IMR-90 (cell line): ENCODE measurements at regions not wholly inside any gene's neighbourhood (a gene's known extent, or its start where the extent isn't known, plus 50 kb on each side); places are given as distances from the start of the nearest gene placed in this dataset.

Experiments used
- ATAC-seq: fragments of 200-7000 bp; cut with Tn5 transposase; 2 replicates; pipeline ENCODE4 v1.9.1; 2020; ENCODE audit warnings: low read depth, mild to moderate bottlenecking, moderate library complexity
- BruUV-seq: library from RNA; stranded (reverse); fragments of 400-500 nt; replicated peaks from 2 replicates; lab custom pipeline; 2021; lab: Mats Ljungman, UMichigan
- CTCF ChIA-PET: fragments of 300-600 bp; formaldehyde crosslinking; extraction: SDS; loops from one replicate; lab custom pipeline; 2021; ENCODE audit warnings: antibody characterized with exemption; lab: Yijun Ruan, JAX
- POLR2A ChIA-PET: fragments of 300-600 bp; sonication (Branson Sonifier 250); formaldehyde crosslinking; loops from one replicate; lab custom pipeline; 2022; ENCODE audit warnings: antibody characterized with exemption; ENCODE audit not compliant: unreplicated experiment; lab: Charles Lee
- DNase-seq: peaks from one replicate; pipeline ENCODE4 v3.0.0; 2013
- H2AFZ ChIP-seq: replicated peaks from 2 replicates; pipeline ENCODE3; 2013; ENCODE audit warnings: low read length, mild to moderate bottlenecking; ENCODE audit not compliant: poor library complexity
- H2AK5ac ChIP-seq: 2 replicates; pipeline ENCODE4 v1.6.1; 2013; ENCODE audit warnings: low read depth, low read length, inconsistent platforms
- H2AK9ac ChIP-seq: replicated peaks from 2 replicates; pipeline ENCODE3; 2013; ENCODE audit warnings: mild to moderate bottlenecking, low read depth, low read length, moderate library complexity; ENCODE audit not compliant: poor library complexity
- H2BK120ac ChIP-seq: 2 replicates; pipeline ENCODE4 v1.6.1; 2013; ENCODE audit warnings: low read depth, low read length, inconsistent platforms
- H2BK15ac ChIP-seq: 3 replicates; pipeline ENCODE4 v1.6.1; 2013; ENCODE audit warnings: low read depth, low read length, inconsistent platforms
- H2BK20ac ChIP-seq: 2 replicates; pipeline ENCODE4 v1.6.1; 2013; ENCODE audit warnings: low read depth, mild to moderate bottlenecking, inconsistent platforms, low read length, moderate library complexity
- H2BK5ac ChIP-seq: 2 replicates; pipeline ENCODE4 v1.6.1; 2013; ENCODE audit warnings: mild to moderate bottlenecking, low read depth, low read length, inconsistent platforms; ENCODE audit not compliant: poor library complexity, severe bottlenecking
- H3K14ac ChIP-seq: replicated peaks from 2 replicates; pipeline ENCODE4 v1.6.1; 2013; ENCODE audit warnings: low read depth, low read length, inconsistent platforms
- H3K18ac ChIP-seq: 2 replicates; pipeline ENCODE4 v1.6.1; 2013; ENCODE audit warnings: low read depth, low read length, control low read depth
- H3K23ac ChIP-seq: 2 replicates; pipeline ENCODE4 v1.6.1; 2013; ENCODE audit warnings: low read depth, low read length, inconsistent platforms
- H3K27ac ChIP-seq: 2 replicates; pipeline ENCODE4 v1.5.1; 2013; ENCODE audit warnings: mild to moderate bottlenecking, control low read depth, low read length; ENCODE audit not compliant: insufficient read depth
- H3K27me3 ChIP-seq: 2 replicates; pipeline ENCODE4 v1.6.1; 2013; ENCODE audit warnings: low read length; ENCODE audit not compliant: control insufficient read depth, insufficient read depth
- H3K36me3 ChIP-seq: 2 replicates; pipeline ENCODE4 v1.6.1; 2013; ENCODE audit warnings: low read length, mixed read lengths; ENCODE audit not compliant: control insufficient read depth, insufficient read depth
- H3K4ac ChIP-seq: 2 replicates; pipeline ENCODE4 v1.6.1; 2013; ENCODE audit warnings: low read depth, low read length, inconsistent platforms
- H3K4me1 ChIP-seq: 2 replicates; pipeline ENCODE4 v1.6.1; 2013; ENCODE audit warnings: low read length, mixed read lengths; ENCODE audit not compliant: control insufficient read depth, insufficient read depth
- H3K4me2 ChIP-seq: 2 replicates; pipeline ENCODE4 v1.6.1; 2013; ENCODE audit warnings: low read depth, mild to moderate bottlenecking, control low read depth, low read length, moderate library complexity
- H3K4me3 ChIP-seq: 2 replicates; pipeline ENCODE4 v1.5.1; 2013; ENCODE audit warnings: low read depth, mild to moderate bottlenecking, control low read depth, low read length, moderate library complexity; ENCODE audit not compliant: insufficient read depth
- H3K56ac ChIP-seq: 2 replicates; pipeline ENCODE4 v1.6.1; 2013; ENCODE audit warnings: low read length, inconsistent platforms; ENCODE audit not compliant: insufficient read depth; ENCODE audit errors: extremely low read depth
- H3K79me1 ChIP-seq, 2 experiments: 2 replicates each; pipeline ENCODE4 v1.6.1; 2013; ENCODE audit warnings: low read length in 2 of 2, inconsistent platforms in 1 of 2, low read depth in 1 of 2
- H3K9ac ChIP-seq: 2 replicates; pipeline ENCODE4 v1.6.1; 2013; ENCODE audit warnings: low read depth, low read length, control low read depth
- H3K9me1 ChIP-seq: 2 replicates; pipeline ENCODE4 v1.6.1; 2013; ENCODE audit warnings: low read length, inconsistent platforms; ENCODE audit not compliant: insufficient read depth
- H3K9me3 ChIP-seq: 2 replicates; pipeline ENCODE4 v1.6.1; 2013; ENCODE audit warnings: low read length; ENCODE audit not compliant: control insufficient read depth, insufficient read depth
- H4K20me1 ChIP-seq: 2 replicates; pipeline ENCODE4 v1.6.1; 2013; ENCODE audit warnings: low read length, inconsistent platforms; ENCODE audit not compliant: insufficient read depth
- H4K5ac ChIP-seq: 2 replicates; pipeline ENCODE4 v1.6.1; 2013; ENCODE audit warnings: mild to moderate bottlenecking, low read depth, low read length, control low read depth
- H4K8ac ChIP-seq, 2 experiments: 2 replicates each; pipeline ENCODE4 v1.6.1; 2013; ENCODE audit warnings: low read depth in 2 of 2, low read length in 2 of 2, control low read depth in 1 of 2, inconsistent platforms in 1 of 2
- H4K91ac ChIP-seq: 2 replicates; pipeline ENCODE4 v1.6.1; 2013; ENCODE audit warnings: low read depth, low read length, inconsistent platforms; ENCODE audit not compliant: insufficient read depth
- CHD1 ChIP-seq: IDR thresholded peaks from 2 replicates; pipeline ENCODE4 v1.6.1; 2012; ENCODE audit warnings: low read depth, low read length, improper control_type of control experiment
- ELK1 ChIP-seq: fragments of 150-350 bp; IDR thresholded peaks from 2 replicates; pipeline ENCODE4 v1.6.1; 2016; ENCODE audit warnings: low read depth, mild to moderate bottlenecking, low read length, moderate library complexity, borderline replicate concordance
- NFE2L2 ChIP-seq: fragments of 150-350 bp; IDR thresholded peaks from 2 replicates; pipeline ENCODE4 v1.6.1; 2016; ENCODE audit warnings: low read depth, mild to moderate bottlenecking, low read length
- WGBS, 2 experiments: methylation state at CpG; one replicate each; pipeline versions ENCODE4 v1.1.5 to v1.1.7; 2013; ENCODE audit warnings: missing lambda C conversion rate in 2 of 2; ENCODE audit not compliant: insufficient read length in 1 of 2; ENCODE audit errors: extremely low coverage in 2 of 2; 5-methylcytosine and 5-hydroxymethylcytosine counted together
- dilution Hi-C: fragments of 300-500 bp; cut with HindIII; formaldehyde crosslinking; loops from one replicate; pipeline ENCODE4 v1.14.3; 2018; ENCODE audit warnings: low sequenced_read_pairs; ENCODE audit not compliant: unreplicated experiment
- in situ Hi-C: fragments of 300-500 bp; cut with MboI; formaldehyde crosslinking; loops from 3 replicates; pipeline ENCODE4 v1.14.3; 2019; ENCODE audit warnings: low sequenced_read_pairs, inconsistent platforms, mixed read lengths
- intact Hi-C: fragments of 100-400 bp; cut with micrococcal nuclease; formaldehyde crosslinking; loops from 2 replicates; pipeline ENCODE4 v1.10.0; 2022

- Histone ChIP-seq H2AK9ac (no peak overlapping the region), H2AK5ac (no peak overlapping the region), H3K79me1 (no peaks in the 10 kb centered on the region), H2BK15ac (no peak overlapping the region), H2BK5ac (no peak overlapping the region), H3K14ac (no peak overlapping the region), H4K8ac (no peak overlapping the region), H3K4me1 (no peaks in the 10 kb centered on the region), H4K20me1 (no peaks in the 10 kb centered on the region), H2AFZ (no peak overlapping the region), H3K4me3 (no peak overlapping the region), H3K27me3 (peaks cover 3% of the 10 kb centered on the region), H3K9ac (no peak overlapping the region), H4K91ac (no peak overlapping the region), H4K5ac (no peak overlapping the region), H3K4ac (no peak overlapping the region), H3K56ac (no peak overlapping the region), H3K9me3 (no peaks in the 10 kb centered on the region), H3K23ac (no peak overlapping the region), H2BK120ac (no peak overlapping the region), H3K18ac (no peak overlapping the region), H3K36me3 (no peaks in the 10 kb centered on the region), H3K27ac (no peak overlapping the region), H2BK20ac (no peak overlapping the region), H3K4me2 (no peak overlapping the region), H3K9me1 (no peaks in the 10 kb centered on the region)
- in situ Hi-C loops (no loop called here), dilution Hi-C loops (no loop called here), intact Hi-C loops (no loop called here)
- DNase-seq: no peak
- WGBS, 2 experiments: no CpG with 5 or more reads among the region's 1 CpG
- BruUV-seq: no TSS peak
- ATAC-seq: no peak
- TF ChIP-seq CHD1 (no peak), ELK1 (no peak), NFE2L2 (no peak)
- POLR2A ChIA-PET: no interaction called here
- CTCF ChIA-PET: no interaction called here
These were observed 91.7 kb downstream of the PPP1R2C start for GRCh38 chrX:42686296-42686695.
